ENCODE measurements at regions not wholly inside any gene's neighbourhood (a gene's known extent, or its start where the extent isn't known, plus 50 kb on each side); places are given as distances from the start of the nearest gene placed in this dataset.

- TF ChIP-seq, protein P1, sequence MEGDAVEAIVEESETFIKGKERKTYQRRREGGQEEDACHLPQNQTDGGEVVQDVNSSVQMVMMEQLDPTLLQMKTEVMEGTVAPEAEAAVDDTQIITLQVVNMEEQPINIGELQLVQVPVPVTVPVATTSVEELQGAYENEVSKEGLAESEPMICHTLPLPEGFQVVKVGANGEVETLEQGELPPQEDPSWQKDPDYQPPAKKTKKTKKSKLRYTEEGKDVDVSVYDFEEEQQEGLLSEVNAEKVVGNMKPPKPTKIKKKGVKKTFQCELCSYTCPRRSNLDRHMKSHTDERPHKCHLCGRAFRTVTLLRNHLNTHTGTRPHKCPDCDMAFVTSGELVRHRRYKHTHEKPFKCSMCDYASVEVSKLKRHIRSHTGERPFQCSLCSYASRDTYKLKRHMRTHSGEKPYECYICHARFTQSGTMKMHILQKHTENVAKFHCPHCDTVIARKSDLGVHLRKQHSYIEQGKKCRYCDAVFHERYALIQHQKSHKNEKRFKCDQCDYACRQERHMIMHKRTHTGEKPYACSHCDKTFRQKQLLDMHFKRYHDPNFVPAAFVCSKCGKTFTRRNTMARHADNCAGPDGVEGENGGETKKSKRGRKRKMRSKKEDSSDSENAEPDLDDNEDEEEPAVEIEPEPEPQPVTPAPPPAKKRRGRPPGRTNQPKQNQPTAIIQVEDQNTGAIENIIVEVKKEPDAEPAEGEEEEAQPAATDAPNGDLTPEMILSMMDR (IDR thresholded peaks at IDR 0.05), result no peak
- no peak for TF ChIP-seq POLR2AphosphoS5 (IDR thresholded peaks at IDR 0.05)
- TF ChIP-seq POLR2A (IDR thresholded peaks at IDR 0.05), result no peak
These were observed 476.5 kb downstream of the TMEM114 start for GRCh38 chr16:8113843-8114242.

DNA sequence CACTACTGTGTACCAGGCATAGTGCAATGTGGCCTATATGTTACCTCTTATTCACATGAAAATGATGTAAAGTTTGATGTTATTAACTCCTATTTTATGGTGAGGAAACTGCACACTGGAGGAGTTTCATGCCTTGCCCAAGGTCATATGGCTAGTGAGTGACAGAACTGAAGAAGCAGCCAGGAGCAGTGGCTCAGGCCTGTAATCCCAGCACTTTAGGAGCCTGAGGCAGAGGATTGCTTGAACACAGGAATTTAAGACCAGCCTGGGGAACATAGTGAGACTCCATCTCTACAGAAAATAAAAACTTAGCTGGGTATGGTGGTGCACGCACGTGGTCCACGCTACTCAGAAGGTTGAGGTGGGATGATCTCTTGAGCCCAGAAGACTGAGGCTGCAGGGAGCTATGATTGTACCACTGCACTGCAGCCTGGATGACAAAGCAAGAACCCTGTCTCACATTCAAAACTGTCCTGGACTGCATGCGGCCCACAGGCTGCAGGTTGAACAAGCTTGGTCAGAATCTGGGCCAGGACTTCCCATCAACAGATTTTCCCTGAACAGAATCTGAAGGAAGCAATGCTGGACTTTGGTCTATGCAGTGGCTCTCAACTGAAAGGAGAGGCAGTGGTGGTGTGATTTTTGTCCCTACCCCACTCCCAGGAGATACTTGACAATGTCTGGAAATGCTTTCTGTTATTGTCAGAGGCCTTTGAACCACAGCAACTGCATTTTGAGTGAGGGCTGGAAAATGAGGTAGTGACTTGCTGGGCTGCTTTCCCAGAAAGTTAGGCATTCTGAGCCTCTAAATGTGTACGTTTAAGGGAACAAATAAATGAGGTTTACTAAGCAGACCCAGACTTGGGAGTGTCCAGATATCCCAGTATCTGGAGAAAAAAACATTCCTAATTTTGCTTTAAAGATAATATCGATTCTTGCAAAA lies 479.5 kb downstream of the TMEM114 start:
- no peak overlapping the region for H3K4me3 ChIP-seq
- no peaks in the 10 kb centered on the region for H3K9me3 ChIP-seq
- H3K36me3 ChIP-seq, result no peaks in the 10 kb centered on the region
- H3K27me3 ChIP-seq (replicated peaks; ENCODE audit: insufficient read depth), result no peaks in the 10 kb centered on the region
- DNase-seq (ENCODE audit: low spot score), result no peak
- H3K4me1 ChIP-seq (replicated peaks), result no peaks in the 10 kb centered on the region
- TF ChIP-seq POLR2A (IDR thresholded peaks at IDR 0.05) (no peak), POLR2AphosphoS5 (IDR thresholded peaks at IDR 0.05) (no peak)
- TF ChIP-seq, protein P1 (IDR thresholded peaks at IDR 0.05), result no peak
- intact Hi-C loops (cut with DNase I), result no loop called here
- H3K27ac ChIP-seq, result no peak overlapping the region
- 91% methylated on average over 6 of the region's 6 CpGs for WGBS

More at GRCh38 chr16:8113843-8114242, 476.5 kb downstream of the TMEM114 start:
- WGBS, result 80% methylated on average over 3 of the region's 3 CpGs
- no peaks in the 10 kb centered on the region for H3K9me3 ChIP-seq
- H3K27ac ChIP-seq, result no peak overlapping the region
- no peaks in the 10 kb centered on the region for H3K4me1 ChIP-seq (replicated peaks)
- H3K4me3 ChIP-seq, result no peak overlapping the region
- no peaks in the 10 kb centered on the region for H3K36me3 ChIP-seq
- no peak for DNase-seq (ENCODE audit: low spot score)
- no peaks in the 10 kb centered on the region for H3K27me3 ChIP-seq (replicated peaks; ENCODE audit: insufficient read depth)
- intact Hi-C loops (cut with DNase I), result no loop called here

DNA sequence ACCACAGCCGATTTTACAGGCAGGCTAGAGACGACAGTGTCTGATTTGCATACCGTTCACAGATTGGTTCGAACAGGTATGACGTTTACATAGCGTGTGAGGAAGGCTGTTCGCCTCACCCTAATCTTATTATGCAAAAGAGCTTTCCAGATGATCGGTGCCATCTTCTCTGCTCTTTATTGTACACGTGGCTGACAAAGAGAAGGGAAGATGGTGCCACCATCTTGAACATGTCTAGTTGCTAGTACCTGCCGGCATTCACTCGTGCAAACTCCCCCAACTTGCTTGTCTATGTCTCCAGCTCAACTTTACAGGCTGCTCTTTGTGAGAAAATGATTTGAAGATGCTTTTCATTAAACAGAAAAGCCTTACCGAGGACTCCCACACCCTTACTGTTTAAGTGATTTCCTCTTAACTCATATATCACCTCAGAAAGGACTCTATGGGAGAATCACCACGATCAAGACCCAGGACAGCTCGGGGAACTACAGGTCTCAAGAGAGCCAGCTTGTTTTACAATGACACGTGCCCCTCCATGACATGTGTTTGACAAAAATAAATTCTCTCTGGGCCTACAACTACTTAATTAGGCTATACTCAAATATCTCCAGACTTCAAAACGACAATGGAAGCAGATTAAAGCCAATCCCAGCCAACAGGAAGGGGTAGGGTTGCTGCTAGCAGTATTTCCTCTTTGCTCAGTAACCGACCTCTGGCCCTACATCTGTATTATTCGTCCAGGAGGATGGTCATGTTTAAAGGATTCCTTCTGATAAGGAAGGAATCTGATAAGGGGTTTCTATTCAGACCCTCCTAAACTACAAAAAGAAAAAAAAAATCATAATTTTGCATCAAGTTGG lies 480.6 kb downstream of the TMEM114 start:
- Histone ChIP-seq H3K9me3 (no peaks in the 10 kb centered on the region), H3K27ac (no peak overlapping the region), H3K4me1 (replicated peaks) (no peaks in the 10 kb centered on the region), H3K4me3 (no peak overlapping the region), H3K27me3 (replicated peaks; ENCODE audit: insufficient read depth) (no peaks in the 10 kb centered on the region), H3K36me3 (no peaks in the 10 kb centered on the region)
- DNase-seq (ENCODE audit: low spot score), result no peak
- intact Hi-C loops (cut with DNase I), result no loop called here
- TF ChIP-seq POLR2A (IDR thresholded peaks at IDR 0.05) (no peak), POLR2AphosphoS5 (IDR thresholded peaks at IDR 0.05) (no peak)
- TF ChIP-seq, protein P1 (IDR thresholded peaks at IDR 0.05), result no peak
- WGBS, result 74% methylated on average over 18 of the region's 18 CpGs

DNA sequence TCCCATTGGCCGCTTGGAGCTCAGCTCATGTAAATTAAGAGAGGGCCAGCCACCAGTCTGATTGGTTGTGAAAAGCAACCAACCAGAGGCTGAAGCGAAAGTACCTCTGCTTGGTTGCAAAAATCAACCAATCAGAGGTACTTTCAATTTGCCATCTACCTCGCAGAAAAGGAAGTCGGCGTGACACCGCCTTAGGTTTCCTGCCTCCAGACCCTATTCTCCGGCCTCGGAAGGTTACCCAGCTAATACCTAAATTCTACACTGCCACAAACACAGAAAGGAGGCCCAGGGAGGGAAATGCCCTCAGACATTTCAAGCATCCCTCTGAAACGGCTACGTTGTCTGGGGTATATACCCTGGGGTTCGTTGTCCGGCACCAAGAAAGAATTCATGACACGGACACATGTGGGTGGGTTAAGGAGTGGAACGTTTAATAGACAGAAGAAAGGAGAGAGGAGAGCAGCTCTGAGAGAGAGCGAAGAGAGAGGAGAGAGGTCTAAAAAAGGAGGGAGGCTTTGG lies 481.3 kb downstream of the TMEM114 start:
- H3K36me3 ChIP-seq, result no peaks in the 10 kb centered on the region
- H3K4me1 ChIP-seq (replicated peaks), result no peaks in the 10 kb centered on the region
- H3K4me3 ChIP-seq, result no peak overlapping the region
- no peak overlapping the region for H3K27ac ChIP-seq
- H3K9me3 ChIP-seq, result no peaks in the 10 kb centered on the region
- no peak for DNase-seq (ENCODE audit: low spot score)
- 93% methylated on average over 15 of the region's 15 CpGs for WGBS
- H3K27me3 ChIP-seq (replicated peaks; ENCODE audit: insufficient read depth), result no peaks in the 10 kb centered on the region
- TF ChIP-seq POLR2A (IDR thresholded peaks at IDR 0.05) (no peak), POLR2AphosphoS5 (IDR thresholded peaks at IDR 0.05) (no peak)
- TF ChIP-seq, protein P1 (IDR thresholded peaks at IDR 0.05), result no peak
- intact Hi-C loops (cut with DNase I), result no loop called here
